HCT116 (cell line): ENCODE measurements at regions not wholly inside any gene's neighbourhood (a gene's known extent, or its start where the extent isn't known, plus 50 kb on each side); places are given as distances from the start of the nearest gene placed in this dataset.

ENCODE experiments used
- ATAC-seq: fragments of 200-7000 bp; cut with Tn5 transposase; 2 replicates; pipeline ENCODE4 v1.9.1; 2020; ENCODE audit warnings: mild to moderate bottlenecking, moderate library complexity
- BruUV-seq: library from RNA; stranded (reverse); fragments of 400-500 nt; replicated peaks from 2 replicates; lab custom pipeline; 2021; lab: Mats Ljungman, UMichigan
- CTCF ChIA-PET: fragments of 300-600 bp; sonication (Branson Sonifier 250); formaldehyde crosslinking; loops from one replicate; lab custom pipeline; 2021; ENCODE audit warnings: antibody characterized with exemption; lab: Charles Lee
- POLR2A ChIA-PET: fragments of 300-600, 350-600 bp; sonication (Branson Sonifier 250); formaldehyde crosslinking; loops from one replicate; lab custom pipeline; 2021; ENCODE audit warnings: antibody characterized with exemption; lab: Charles Lee
- RAD21 ChIA-PET, 2 experiments: fragments of 300-600 bp; sonication (Branson Sonifier 250); formaldehyde crosslinking; loops; one replicate each; lab custom pipeline; 2023; ENCODE audit warnings: low total read pairs in 2 of 2; ENCODE audit not compliant: uncharacterized antibody in 2 of 2, unreplicated experiment in 2 of 2, low non-redundant PET in 1 of 2; lab: Charles Lee
- DNase-seq: peaks from one replicate; pipeline ENCODE4 v3.0.0-alpha.2; 2010; ENCODE audit warnings: low read depth, low spot score
- H2AFZ ChIP-seq: fragments of 200-600 bp; shearing (Covaris generic), sonication (generic); 2 replicates; pipeline ENCODE4 v1.6.1; 2017; ENCODE audit warnings: low read depth, mixed run types, mixed read lengths, antibody characterized with exemption, low read length; ENCODE audit not compliant: poor library complexity, severe bottlenecking
- H3K27ac ChIP-seq: 2 replicates; pipeline ENCODE4 v1.5.1; 2012; ENCODE audit warnings: low read depth, low read length
- H3K27me3 ChIP-seq: fragments of 200-600 bp; sonication (generic); 2 replicates; pipeline ENCODE4 v1.6.1; 2016; ENCODE audit warnings: mixed run types, low read length, mixed read lengths; ENCODE audit not compliant: insufficient read depth
- H3K36me3 ChIP-seq, 2 experiments: fragments of 200-500 bp in 1 of 2; fragments of 200-600 bp in 1 of 2; sonication (Bioruptor generic) in 1 of 2; sonication (generic) in 1 of 2; 2 replicates each; pipeline versions ENCODE4 v1.5.1 to v1.6.1; 2014 to 2016; ENCODE audit warnings: low read length in 2 of 2, inconsistent platforms in 1 of 2, mixed read lengths in 1 of 2, mixed run types in 1 of 2; ENCODE audit not compliant: insufficient read depth in 2 of 2, control insufficient read depth in 1 of 2
- H3K4me1 ChIP-seq, 2 experiments: fragments of 200-600 bp in 1 of 2; sonication (generic) in 1 of 2; 2 replicates each; pipeline versions ENCODE4 v1.5.1 to v1.6.1; 2012 to 2017; ENCODE audit warnings: low read length in 2 of 2, inconsistent platforms in 1 of 2, mild to moderate bottlenecking in 1 of 2, mixed read lengths in 1 of 2, mixed run types in 1 of 2, moderate library complexity in 1 of 2; ENCODE audit not compliant: insufficient read depth in 2 of 2, control insufficient read depth in 1 of 2
- H3K4me2 ChIP-seq: fragments of 200-600 bp; sonication (generic); 2 replicates; pipeline ENCODE4 v1.6.1; 2017; ENCODE audit warnings: mixed run types, low read length, mixed read lengths
- H3K4me3 ChIP-seq, 2 experiments: fragments of 200-600 bp in 1 of 2; sonication (generic) in 1 of 2; replicated peaks in 1 of 2; 2 replicates each; pipeline ENCODE4 v1.5.1; 2011 to 2016; ENCODE audit warnings: low read length in 2 of 2, control low read depth in 1 of 2, low read depth in 1 of 2, mild to moderate bottlenecking in 1 of 2, mixed read lengths in 1 of 2, mixed run types in 1 of 2
- H3K79me2 ChIP-seq: fragments of 200-600 bp; sonication (generic); 2 replicates; pipeline ENCODE4 v1.6.1; 2017; ENCODE audit warnings: mild to moderate bottlenecking, mixed run types, low read length, moderate library complexity, mixed read lengths; ENCODE audit not compliant: insufficient read depth
- H3K9ac ChIP-seq: fragments of 200-600 bp; sonication (generic); 2 replicates; pipeline ENCODE4 v1.6.1; 2016; ENCODE audit warnings: low read length, mixed read lengths
- H3K9me2 ChIP-seq: fragments of 200-600 bp; sonication (generic), shearing (Covaris generic); 2 replicates; pipeline ENCODE4 v1.6.1; 2017; ENCODE audit warnings: mixed run types, mild to moderate bottlenecking, moderate library complexity; ENCODE audit not compliant: insufficient read depth
- H3K9me3 ChIP-seq, 2 experiments: fragments of 200-500 bp in 1 of 2; fragments of 200-600 bp in 1 of 2; sonication (Bioruptor generic) in 1 of 2; sonication (generic) in 1 of 2; 2 replicates each; pipeline ENCODE4 v1.6.1; 2014 to 2017; ENCODE audit warnings: low read length in 2 of 2, mixed read lengths in 2 of 2, inconsistent platforms in 1 of 2, low read depth in 1 of 2, mild to moderate bottlenecking in 1 of 2, mixed run types in 1 of 2, moderate library complexity in 1 of 2; ENCODE audit not compliant: control insufficient read depth in 1 of 2, insufficient read depth in 1 of 2
- H4K20me1 ChIP-seq: fragments of 200-600 bp; sonication (generic), shearing (Covaris generic); 2 replicates; pipeline ENCODE4 v1.6.1; 2017; ENCODE audit warnings: mixed run types, mild to moderate bottlenecking, moderate library complexity; ENCODE audit not compliant: insufficient read depth
- CBX3 ChIP-seq: IDR thresholded peaks from 2 replicates; pipeline ENCODE4 v1.6.1; 2012; ENCODE audit warnings: low read depth
- CEBPB ChIP-seq: IDR thresholded peaks from 2 replicates; pipeline ENCODE4 v1.6.1; 2012; ENCODE audit warnings: low read depth
- ELF1 ChIP-seq: IDR thresholded peaks from 2 replicates; pipeline ENCODE4 v1.6.1; 2012; ENCODE audit warnings: low read depth, borderline replicate concordance
- EZH2 ChIP-seq: fragments of 200-600 bp; sonication (generic); IDR thresholded peaks from 2 replicates; pipeline ENCODE4 v1.6.1; 2017; ENCODE audit warnings: antibody characterized with exemption, mixed run types
- EZH2phosphoT487 ChIP-seq: fragments of 200-600 bp; IDR thresholded peaks from 2 replicates; pipeline ENCODE4 v1.6.1; 2018; ENCODE audit warnings: antibody characterized with exemption, borderline replicate concordance
- FOSL1 ChIP-seq: IDR thresholded peaks from 2 replicates; pipeline ENCODE4 v1.6.1; 2012; ENCODE audit warnings: low read depth
- MAX ChIP-seq: IDR thresholded peaks from 2 replicates; pipeline ENCODE4 v1.6.1; 2012
- POLR2A ChIP-seq: IDR thresholded peaks from 2 replicates; pipeline ENCODE4 v1.7.0; 2011; ENCODE audit warnings: borderline replicate concordance; ENCODE audit not compliant: insufficient read depth, insufficient read length; ENCODE audit errors: extremely low read depth
- POLR2AphosphoS5 ChIP-seq: IDR thresholded peaks from 2 replicates; pipeline ENCODE4 v1.6.1; 2011; ENCODE audit warnings: mild to moderate bottlenecking, low read depth, low read length, moderate library complexity
- RAD21 ChIP-seq: IDR thresholded peaks from 2 replicates; pipeline ENCODE4 v1.6.1; 2012; ENCODE audit warnings: low read depth, mild to moderate bottlenecking
- SIN3A ChIP-seq: IDR thresholded peaks from 2 replicates; pipeline ENCODE4 v1.6.1; 2012; ENCODE audit warnings: low read depth
- SP1 ChIP-seq: IDR thresholded peaks from 2 replicates; pipeline ENCODE4 v1.6.1; 2012; ENCODE audit warnings: low read depth
- SRF ChIP-seq: IDR thresholded peaks from 2 replicates; pipeline ENCODE4 v1.6.1; 2012; ENCODE audit warnings: low read depth
- TCF7L2 ChIP-seq: IDR thresholded peaks from 2 replicates; pipeline ENCODE4 v1.7.0; 2011; ENCODE audit warnings: borderline replicate concordance, inconsistent platforms; ENCODE audit not compliant: insufficient read depth, insufficient read length; ENCODE audit errors: extremely low read depth
- YY1 ChIP-seq: IDR thresholded peaks from 2 replicates; pipeline ENCODE4 v1.6.1; 2011; ENCODE audit warnings: low read length, low read depth, moderate library complexity, mild to moderate bottlenecking; ENCODE audit not compliant: insufficient replicate concordance; ENCODE audit errors: extremely low read depth
- ZBTB33 ChIP-seq: IDR thresholded peaks from 2 replicates; pipeline ENCODE4 v1.6.1; 2011; ENCODE audit warnings: mild to moderate bottlenecking, low read length, moderate library complexity; ENCODE audit not compliant: insufficient replicate concordance; ENCODE audit errors: extremely low read depth
- intact Hi-C: fragments of 100-400 bp; cut with micrococcal nuclease; formaldehyde crosslinking; loops from 2 replicates; pipeline ENCODE4 v1.10.0; 2022
- TF ChIP-seq, protein P1 (sequence below): IDR thresholded peaks from 2 replicates; pipeline ENCODE4 v1.6.1; 2012; ENCODE audit warnings: low read depth
- TF ChIP-seq, protein P2 (sequence below): IDR thresholded peaks from 2 replicates; pipeline ENCODE4 v1.6.1; 2012

- Histone ChIP-seq H4K20me1 (no peaks in the 10 kb centered on the region), H3K9ac (no peak overlapping the region), H3K9me3 (no peaks in the 10 kb centered on the region), H3K36me3 (no peaks in the 10 kb centered on the region), H3K79me2 (no peaks in the 10 kb centered on the region), H3K27ac (no peak overlapping the region), H3K27me3 (peaks cover 28% of the 10 kb centered on the region; the same call in 1 of the 2 replicates), H3K9me2 (no peaks in the 10 kb centered on the region), H3K4me3 (no peak overlapping the region), H2AFZ (no peak overlapping the region), H3K4me1 (no peaks in the 10 kb centered on the region), H3K4me2 (no peak overlapping the region)
- DNase-seq (no peak), ATAC-seq (no peak)
- no TSS peak for BruUV-seq
- intact Hi-C loops: no loop called here
- ChIA-PET CTCF (no interaction called here), RAD21 (no interaction called here), POLR2A (no interaction called here)
- TF ChIP-seq SP1: no peak
- TF ChIP-seq ZBTB33: no peak
- TF ChIP-seq FOSL1: no peak
- TF ChIP-seq, protein P1, sequence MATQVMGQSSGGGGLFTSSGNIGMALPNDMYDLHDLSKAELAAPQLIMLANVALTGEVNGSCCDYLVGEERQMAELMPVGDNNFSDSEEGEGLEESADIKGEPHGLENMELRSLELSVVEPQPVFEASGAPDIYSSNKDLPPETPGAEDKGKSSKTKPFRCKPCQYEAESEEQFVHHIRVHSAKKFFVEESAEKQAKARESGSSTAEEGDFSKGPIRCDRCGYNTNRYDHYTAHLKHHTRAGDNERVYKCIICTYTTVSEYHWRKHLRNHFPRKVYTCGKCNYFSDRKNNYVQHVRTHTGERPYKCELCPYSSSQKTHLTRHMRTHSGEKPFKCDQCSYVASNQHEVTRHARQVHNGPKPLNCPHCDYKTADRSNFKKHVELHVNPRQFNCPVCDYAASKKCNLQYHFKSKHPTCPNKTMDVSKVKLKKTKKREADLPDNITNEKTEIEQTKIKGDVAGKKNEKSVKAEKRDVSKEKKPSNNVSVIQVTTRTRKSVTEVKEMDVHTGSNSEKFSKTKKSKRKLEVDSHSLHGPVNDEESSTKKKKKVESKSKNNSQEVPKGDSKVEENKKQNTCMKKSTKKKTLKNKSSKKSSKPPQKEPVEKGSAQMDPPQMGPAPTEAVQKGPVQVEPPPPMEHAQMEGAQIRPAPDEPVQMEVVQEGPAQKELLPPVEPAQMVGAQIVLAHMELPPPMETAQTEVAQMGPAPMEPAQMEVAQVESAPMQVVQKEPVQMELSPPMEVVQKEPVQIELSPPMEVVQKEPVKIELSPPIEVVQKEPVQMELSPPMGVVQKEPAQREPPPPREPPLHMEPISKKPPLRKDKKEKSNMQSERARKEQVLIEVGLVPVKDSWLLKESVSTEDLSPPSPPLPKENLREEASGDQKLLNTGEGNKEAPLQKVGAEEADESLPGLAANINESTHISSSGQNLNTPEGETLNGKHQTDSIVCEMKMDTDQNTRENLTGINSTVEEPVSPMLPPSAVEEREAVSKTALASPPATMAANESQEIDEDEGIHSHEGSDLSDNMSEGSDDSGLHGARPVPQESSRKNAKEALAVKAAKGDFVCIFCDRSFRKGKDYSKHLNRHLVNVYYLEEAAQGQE: no peak
- no peak for TF ChIP-seq CEBPB
- no peak for TF ChIP-seq YY1
- TF ChIP-seq ELF1: no peak
- no peak for TF ChIP-seq POLR2AphosphoS5
- TF ChIP-seq POLR2A: no peak
- TF ChIP-seq SRF: no peak
- TF ChIP-seq SIN3A: no peak
- no peak for TF ChIP-seq MAX
- no peak for TF ChIP-seq RAD21
- TF ChIP-seq CBX3: no peak
- no peak for TF ChIP-seq TCF7L2
- TF ChIP-seq EZH2phosphoT487: no peak
- TF ChIP-seq EZH2: no peak
- TF ChIP-seq, protein P2, sequence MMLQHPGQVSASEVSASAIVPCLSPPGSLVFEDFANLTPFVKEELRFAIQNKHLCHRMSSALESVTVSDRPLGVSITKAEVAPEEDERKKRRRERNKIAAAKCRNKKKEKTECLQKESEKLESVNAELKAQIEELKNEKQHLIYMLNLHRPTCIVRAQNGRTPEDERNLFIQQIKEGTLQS: no peak
These were observed 52.1 kb upstream of the CST7 start for GRCh38 chr20:24896984-24897383.
